H9 (cell line): ENCODE measurements at regions not wholly inside any gene's neighbourhood (a gene's known extent, or its start where the extent isn't known, plus 50 kb on each side); places are given as distances from the start of the nearest gene placed in this dataset.

ENCODE experiments used
- DNase-seq: peaks from one replicate; pipeline ENCODE4 v3.0.0-alpha.2; 2017
- H2AFZ ChIP-seq: one replicate; pipeline ENCODE4 v1.6.1; 2013; ENCODE audit warnings: mild to moderate bottlenecking, low read length, control low read depth, moderate library complexity
- H2AK5ac ChIP-seq: 2 replicates; pipeline ENCODE4 v1.6.1; 2013; ENCODE audit warnings: low read length, control low read depth, mixed read lengths; ENCODE audit not compliant: insufficient read length
- H2BK120ac ChIP-seq: one replicate; pipeline ENCODE4 v1.6.1; 2013; ENCODE audit warnings: low read depth, mild to moderate bottlenecking, low read length, control low read depth, inconsistent platforms; ENCODE audit not compliant: poor library complexity, severe bottlenecking
- H2BK12ac ChIP-seq: 2 replicates; pipeline ENCODE4 v1.6.1; 2013; ENCODE audit warnings: low read length, control low read depth, mixed read lengths, low read depth; ENCODE audit not compliant: insufficient read length
- H2BK15ac ChIP-seq: 2 replicates; pipeline ENCODE4 v1.6.1; 2013; ENCODE audit warnings: low read depth, low read length, control low read depth
- H2BK20ac ChIP-seq: one replicate; pipeline ENCODE4 v1.6.1; 2013; ENCODE audit warnings: low read depth, mild to moderate bottlenecking, low read length, control low read depth, inconsistent platforms; ENCODE audit not compliant: poor library complexity, severe bottlenecking
- H2BK5ac ChIP-seq: 2 replicates; pipeline ENCODE4 v1.6.1; 2013; ENCODE audit warnings: low read length, control low read depth, mixed read lengths; ENCODE audit not compliant: insufficient read length
- H3K14ac ChIP-seq: 2 replicates; pipeline ENCODE4 v1.6.1; 2013; ENCODE audit warnings: low read length, control low read depth; ENCODE audit not compliant: insufficient read depth
- H3K18ac ChIP-seq: 2 replicates; pipeline ENCODE4 v1.6.1; 2013; ENCODE audit warnings: low read depth, mild to moderate bottlenecking, mixed read lengths, low read length, control low read depth; ENCODE audit not compliant: insufficient read length
- H3K23ac ChIP-seq: 2 replicates; pipeline ENCODE4 v1.6.1; 2013; ENCODE audit warnings: low read length, control low read depth, mixed read lengths, low read depth; ENCODE audit not compliant: insufficient read length
- H3K23me2 ChIP-seq: 2 replicates; pipeline ENCODE4 v1.6.1; 2013; ENCODE audit warnings: low read depth, mild to moderate bottlenecking, mixed read lengths, low read length, control low read depth; ENCODE audit not compliant: insufficient read length, poor library complexity, severe bottlenecking
- H3K27ac ChIP-seq: 2 replicates; pipeline ENCODE4 v1.5.1; 2013; ENCODE audit warnings: low read length, control low read depth, mixed read lengths, low read depth; ENCODE audit not compliant: insufficient read length
- H3K27me3 ChIP-seq: 2 replicates; pipeline ENCODE4 v1.6.1; 2013; ENCODE audit warnings: low read length, control low read depth, inconsistent platforms; ENCODE audit not compliant: insufficient read depth
- H3K4ac ChIP-seq: 2 replicates; pipeline ENCODE4 v1.6.1; 2013; ENCODE audit warnings: low read depth, mild to moderate bottlenecking, control low read depth, inconsistent platforms, low read length, moderate library complexity
- H3K4me1 ChIP-seq: 2 replicates; pipeline ENCODE4 v1.6.1; 2013; ENCODE audit warnings: low read length, control low read depth, inconsistent platforms; ENCODE audit not compliant: insufficient read depth
- H3K4me2 ChIP-seq: 2 replicates; pipeline ENCODE4 v1.6.1; 2013; ENCODE audit warnings: low read length, control low read depth, mixed read lengths; ENCODE audit not compliant: insufficient read length, insufficient read depth
- H3K56ac ChIP-seq: 2 replicates; pipeline ENCODE4 v1.6.1; 2013; ENCODE audit warnings: low read depth, mild to moderate bottlenecking, mixed read lengths, low read length, control low read depth; ENCODE audit not compliant: insufficient read length
- H3K79me1 ChIP-seq: 2 replicates; pipeline ENCODE4 v1.6.1; 2013; ENCODE audit warnings: low read depth, mild to moderate bottlenecking, moderate library complexity, low read length, control low read depth, inconsistent platforms; ENCODE audit not compliant: insufficient read depth, poor library complexity, severe bottlenecking
- H3K79me2 ChIP-seq: 2 replicates; pipeline ENCODE4 v1.6.1; 2013; ENCODE audit warnings: low read length, control low read depth, inconsistent platforms; ENCODE audit not compliant: insufficient read depth
- H3K9ac ChIP-seq: 2 replicates; pipeline ENCODE4 v1.6.1; 2013; ENCODE audit warnings: low read length, control low read depth, mixed read lengths; ENCODE audit not compliant: insufficient read length; ENCODE audit errors: extremely low read depth
- H3K9me3 ChIP-seq: one replicate; pipeline ENCODE4 v1.6.1; 2013; ENCODE audit warnings: low read depth, low read length, inconsistent platforms; ENCODE audit not compliant: control insufficient read depth
- H3T11ph ChIP-seq: one replicate; pipeline ENCODE4 v1.6.1; 2013; ENCODE audit warnings: mild to moderate bottlenecking, low read length, control low read depth, inconsistent platforms
- H4K20me1 ChIP-seq: one replicate; pipeline ENCODE4 v1.6.1; 2013; ENCODE audit not compliant: control insufficient read depth, insufficient read length, insufficient read depth
- H4K5ac ChIP-seq: 2 replicates; pipeline ENCODE4 v1.6.1; 2013; ENCODE audit warnings: low read depth, mild to moderate bottlenecking, mixed read lengths, low read length, control low read depth; ENCODE audit not compliant: insufficient read length
- H4K8ac ChIP-seq: replicated peaks from 2 replicates; pipeline ENCODE4 v1.6.1; 2013; ENCODE audit warnings: low read length, control low read depth, mixed read lengths, low read depth; ENCODE audit not compliant: insufficient read length
- H4K91ac ChIP-seq: 2 replicates; pipeline ENCODE4 v1.6.1; 2013; ENCODE audit warnings: low read depth, mild to moderate bottlenecking, moderate library complexity, mixed read lengths, low read length, control low read depth; ENCODE audit not compliant: insufficient read length
- H3K27ac Mint-ChIP-seq, 3 experiments: 2 replicates in 2 of 3; 3 replicates in 1 of 3; pipeline ENCODE4 v1.8.0; 2020 to 2021; ENCODE audit warnings: mixed read lengths in 3 of 3, mild to moderate bottlenecking in 1 of 3, moderate library complexity in 1 of 3
- H3K27me3 Mint-ChIP-seq: 2 replicates; pipeline ENCODE4 v1.8.0; 2021; ENCODE audit warnings: low read depth, mild to moderate bottlenecking, moderate library complexity, mixed read lengths
- H3K36me3 Mint-ChIP-seq, 3 experiments: 2 replicates in 2 of 3; 3 replicates in 1 of 3; pipeline ENCODE4 v1.8.0; 2020 to 2021; ENCODE audit warnings: low read depth in 3 of 3, mixed read lengths in 3 of 3; ENCODE audit not compliant: insufficient read depth in 1 of 3
- H3K4me1 Mint-ChIP-seq, 2 experiments: 2 replicates each; pipeline ENCODE4 v1.8.0; 2020; ENCODE audit warnings: mixed read lengths in 2 of 2
- H3K4me3 Mint-ChIP-seq, 2 experiments: 2 replicates in 1 of 2; 3 replicates in 1 of 2; pipeline ENCODE4 v1.8.0; 2020 to 2021; ENCODE audit warnings: mild to moderate bottlenecking in 2 of 2, mixed read lengths in 2 of 2, moderate library complexity in 1 of 2
- H3K9me3 Mint-ChIP-seq, 2 experiments: 2 replicates in 1 of 2; 3 replicates in 1 of 2; pipeline ENCODE4 v1.8.0; 2020; ENCODE audit warnings: mild to moderate bottlenecking in 2 of 2, mixed read lengths in 2 of 2, moderate library complexity in 1 of 2
- WGBS: extraction: QIAGEN DNeasy Blood & Tissue Kit; methylation state at CpG from one replicate; pipeline ENCODE4 v1.1.7; 2013; ENCODE audit warnings: missing lambda C conversion rate, low lambda C conversion rate, mixed read lengths; ENCODE audit not compliant: insufficient read length; ENCODE audit errors: extremely low coverage; 5-methylcytosine and 5-hydroxymethylcytosine counted together
- TF ChIP-seq, protein P1 (sequence below): fragments of 200-600 bp; sonication (generic); conservative IDR thresholded peaks from 3 replicates; pipeline ENCODE4 v1.8.0; 2021; ENCODE audit warnings: antibody characterized with exemption, mild to moderate bottlenecking

DNA sequence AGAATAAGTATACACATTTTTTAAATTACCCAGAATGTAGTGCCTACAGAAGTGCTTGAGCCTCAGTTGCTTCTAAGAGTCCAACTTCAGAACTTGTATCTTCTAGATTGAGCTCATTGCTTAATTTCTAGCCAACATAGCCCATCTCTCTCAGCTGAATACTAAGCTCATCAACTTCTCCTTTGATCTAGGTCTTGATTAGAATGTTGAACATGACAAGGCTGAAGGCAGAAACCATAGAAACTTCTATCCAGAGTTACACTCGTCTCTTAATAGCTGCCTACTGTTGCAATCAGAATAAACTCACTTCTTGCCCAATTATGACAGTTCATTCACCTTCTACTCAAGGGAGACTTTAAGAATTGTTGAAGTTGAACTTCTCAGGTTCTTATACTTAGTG is 327.3 kb upstream of the THBS1 start:
- no peak overlapping the region for H2BK5ac ChIP-seq
- no peak overlapping the region for H4K5ac ChIP-seq
- H3K4ac ChIP-seq = no peak overlapping the region
- Mint-ChIP-seq H3K36me3 (no peaks in the 10 kb centered on the region), H3K4me1 (no peaks in the 10 kb centered on the region), H3K9me3 (no peaks in the 10 kb centered on the region), H3K27me3 (no peaks in the 10 kb centered on the region), H3K27ac (no peak overlapping the region), H3K4me3 (no peak overlapping the region)
- no peaks in the 10 kb centered on the region for H3K23me2 ChIP-seq
- WGBS = no CpG with 5 or more reads among the region's 1 CpG
- no peaks in the 10 kb centered on the region for H3K79me2 ChIP-seq
- H3K4me2 ChIP-seq = no peak overlapping the region
- H4K20me1 ChIP-seq = no peaks in the 10 kb centered on the region
- no peak overlapping the region for H2AFZ ChIP-seq
- no peak overlapping the region for H2BK12ac ChIP-seq
- H2AK5ac ChIP-seq = no peak overlapping the region
- H3K27ac ChIP-seq = no peak overlapping the region
- no peak overlapping the region for H3K9ac ChIP-seq
- no peak overlapping the region for H2BK15ac ChIP-seq
- H4K91ac ChIP-seq = no peak overlapping the region
- no peak overlapping the region for H4K8ac ChIP-seq
- no peak overlapping the region for H3K23ac ChIP-seq
- H2BK120ac ChIP-seq = no peak overlapping the region
- H3K18ac ChIP-seq = no peak overlapping the region
- no peak overlapping the region for H3K56ac ChIP-seq
- DNase-seq = no peak
- no peak overlapping the region for H3T11ph ChIP-seq
- TF ChIP-seq, protein P1, sequence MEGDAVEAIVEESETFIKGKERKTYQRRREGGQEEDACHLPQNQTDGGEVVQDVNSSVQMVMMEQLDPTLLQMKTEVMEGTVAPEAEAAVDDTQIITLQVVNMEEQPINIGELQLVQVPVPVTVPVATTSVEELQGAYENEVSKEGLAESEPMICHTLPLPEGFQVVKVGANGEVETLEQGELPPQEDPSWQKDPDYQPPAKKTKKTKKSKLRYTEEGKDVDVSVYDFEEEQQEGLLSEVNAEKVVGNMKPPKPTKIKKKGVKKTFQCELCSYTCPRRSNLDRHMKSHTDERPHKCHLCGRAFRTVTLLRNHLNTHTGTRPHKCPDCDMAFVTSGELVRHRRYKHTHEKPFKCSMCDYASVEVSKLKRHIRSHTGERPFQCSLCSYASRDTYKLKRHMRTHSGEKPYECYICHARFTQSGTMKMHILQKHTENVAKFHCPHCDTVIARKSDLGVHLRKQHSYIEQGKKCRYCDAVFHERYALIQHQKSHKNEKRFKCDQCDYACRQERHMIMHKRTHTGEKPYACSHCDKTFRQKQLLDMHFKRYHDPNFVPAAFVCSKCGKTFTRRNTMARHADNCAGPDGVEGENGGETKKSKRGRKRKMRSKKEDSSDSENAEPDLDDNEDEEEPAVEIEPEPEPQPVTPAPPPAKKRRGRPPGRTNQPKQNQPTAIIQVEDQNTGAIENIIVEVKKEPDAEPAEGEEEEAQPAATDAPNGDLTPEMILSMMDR = no peak
- no peaks in the 10 kb centered on the region for H3K27me3 ChIP-seq
- no peaks in the 10 kb centered on the region for H3K4me1 ChIP-seq
- no peaks in the 10 kb centered on the region for H3K9me3 ChIP-seq
- H3K79me1 ChIP-seq = no peaks in the 10 kb centered on the region
- H2BK20ac ChIP-seq = no peak overlapping the region
- no peak overlapping the region for H3K14ac ChIP-seq
